Kidney glomerular epithelial cell (primary cell): ENCODE measurements at regions not wholly inside any gene's neighbourhood (a gene's known extent, or its start where the extent isn't known, plus 50 kb on each side); places are given as distances from the start of the nearest gene placed in this dataset.
"Not testable (repeated sequence)": the region's sequence is repeated elsewhere in the genome, so short reads cannot be mapped to it uniquely, and the experiment has no call there.

Experiments used
- DNase-seq: peaks from one replicate; lab custom pipeline; 2025; lab: John Stamatoyannopoulos, UW

- no peak for DNase-seq
Measured at GRCh38 chr7:108813251-108814014, 243.8 kb downstream of the DNAJB9 start.

- DNase-seq = no peak
Measured at GRCh38 chr7:108815815-108816214, 246.1 kb downstream of the DNAJB9 start.

- DNase-seq = no peak
Measured at GRCh38 chr7:108818742-108819141, 249.1 kb downstream of the DNAJB9 start.

- peak; percentile 95 for DNase-seq
Measured at GRCh38 chr7:108824840-108825580, 255.3 kb downstream of the DNAJB9 start.

GRCh38 chr7:108825581-108825909 is 255.9 kb downstream of the DNAJB9 start:
- no peak for DNase-seq

GRCh38 chr7:108836256-108836655 is 266.6 kb downstream of the DNAJB9 start:
- no peak for DNase-seq

- DNase-seq = no peak
Measured at GRCh38 chr7:108838198-108838597, 268.5 kb downstream of the DNAJB9 start.

DNA sequence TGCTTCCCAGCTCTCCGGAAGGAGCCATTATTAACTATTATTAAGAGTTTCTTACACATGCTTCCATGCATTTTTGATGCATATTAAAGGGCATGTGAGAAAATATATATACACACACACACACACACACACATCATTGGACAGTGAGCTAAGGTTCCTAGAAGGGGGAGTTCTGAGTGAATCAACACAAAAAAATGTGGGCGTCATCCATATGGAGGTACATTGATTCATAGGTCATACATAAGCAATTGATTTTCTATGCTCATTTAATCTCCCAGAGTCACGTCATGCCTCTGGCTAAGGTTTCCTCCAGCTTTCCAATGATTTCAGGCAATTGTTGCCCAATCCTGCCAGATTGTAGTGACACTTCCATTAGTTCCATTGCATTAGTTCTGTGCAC is 269.4 kb downstream of the DNAJB9 start:
- DNase-seq = no peak

GRCh38 chr7:108845951-108846350 is 276.3 kb downstream of the DNAJB9 start:
- no peak for DNase-seq

DNA sequence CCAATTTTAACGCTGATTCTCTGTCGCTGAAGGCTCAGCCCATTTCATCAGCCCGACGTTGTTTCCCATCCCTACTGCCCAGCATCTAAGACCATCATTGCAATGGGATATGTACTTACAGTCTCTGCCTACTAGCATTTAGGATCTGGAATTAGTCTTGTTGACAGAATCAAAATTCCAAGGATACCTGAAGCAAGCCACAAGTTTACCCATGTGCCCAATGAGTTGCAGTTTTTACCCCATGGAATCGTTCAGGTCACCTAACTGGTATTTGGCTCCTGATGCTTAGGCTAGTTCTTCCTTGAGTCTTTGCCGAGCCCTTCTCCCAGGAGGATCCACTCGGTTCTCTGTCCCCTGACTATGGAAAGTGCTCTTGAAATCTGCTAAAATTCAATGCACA is 276.8 kb downstream of the DNAJB9 start:
- no peak for DNase-seq

- DNase-seq = no peak
Measured at GRCh38 chr7:108848486-108848885, 278.8 kb downstream of the DNAJB9 start.

DNA sequence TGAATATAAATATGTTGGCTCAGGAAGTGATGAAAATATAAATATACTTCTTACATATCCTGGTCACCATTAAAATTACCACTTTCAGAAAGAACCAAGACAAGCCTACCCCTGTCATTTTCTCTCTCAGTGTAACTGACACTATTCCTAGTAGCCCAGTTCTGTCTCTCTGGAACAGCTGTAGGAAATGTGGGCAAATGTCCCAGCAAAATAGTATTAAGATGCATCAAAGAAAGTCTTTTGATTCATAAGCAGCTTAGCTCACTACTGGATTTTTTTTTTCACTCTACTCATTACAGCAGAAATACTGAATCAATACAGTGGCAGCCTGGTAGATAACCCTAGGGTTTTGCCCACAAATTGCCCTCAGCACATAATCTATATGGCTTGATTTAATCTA is 290.9 kb downstream of the DNAJB9 start:
- DNase-seq = no peak

GRCh38 chr7:108861071-108861470 is 291.4 kb downstream of the DNAJB9 start:
- DNase-seq = no peak

- no peak for DNase-seq
Measured at GRCh38 chr7:108863227-108863848, 293.7 kb downstream of the DNAJB9 start.

- no peak for DNase-seq
Measured at GRCh38 chr7:108869070-108869469, 299.4 kb downstream of the DNAJB9 start.

DNA sequence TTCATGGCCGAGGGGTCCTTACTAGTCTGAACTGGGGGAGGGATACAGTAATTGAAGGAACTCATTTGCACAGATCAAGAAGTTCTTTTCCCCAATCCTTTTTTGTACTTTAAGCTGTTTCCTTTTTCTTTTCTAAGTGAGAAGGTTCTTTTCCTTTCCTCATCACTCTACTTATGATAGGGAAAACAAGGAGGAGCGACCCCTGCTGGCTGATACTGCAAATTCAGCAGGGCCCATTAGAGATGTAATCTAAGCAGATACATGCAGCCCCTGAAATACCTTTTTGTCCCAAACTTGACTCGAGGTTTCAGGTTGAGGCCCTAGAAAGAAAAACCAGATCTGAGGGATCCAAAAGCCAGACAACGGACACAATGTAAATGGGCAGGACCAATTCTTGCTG is 305.5 kb downstream of the DNAJB9 start:
- DNase-seq = no peak

GRCh38 chr7:108890862-108891261 is 321.2 kb downstream of the DNAJB9 start:
- no peak for DNase-seq

GRCh38 chr7:108908456-108908855 is 338.8 kb downstream of the DNAJB9 start:
- DNase-seq = no peak

DNA sequence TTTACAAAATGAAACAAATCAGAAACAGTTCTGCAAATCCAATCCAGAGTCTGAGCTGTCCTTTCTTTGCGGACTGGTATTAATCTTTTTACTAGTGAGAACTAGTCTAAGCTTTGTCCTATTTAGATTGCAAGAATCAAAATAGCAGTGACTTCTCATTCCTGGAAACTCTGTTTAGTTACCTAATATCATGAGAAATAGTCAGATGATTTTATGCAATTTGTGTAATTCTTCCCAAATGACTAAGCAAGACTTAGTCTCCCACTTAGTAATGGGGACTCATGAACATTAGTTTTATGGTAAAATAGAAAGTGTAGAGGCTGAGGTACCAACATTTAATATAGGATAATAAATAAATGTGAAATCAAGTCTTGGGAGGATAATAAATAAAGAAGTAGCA is 341.3 kb downstream of the DNAJB9 start:
- DNase-seq = no peak

GRCh38 chr7:108920490-108920889 is 350.8 kb downstream of the DNAJB9 start:
- DNase-seq = no peak

DNA sequence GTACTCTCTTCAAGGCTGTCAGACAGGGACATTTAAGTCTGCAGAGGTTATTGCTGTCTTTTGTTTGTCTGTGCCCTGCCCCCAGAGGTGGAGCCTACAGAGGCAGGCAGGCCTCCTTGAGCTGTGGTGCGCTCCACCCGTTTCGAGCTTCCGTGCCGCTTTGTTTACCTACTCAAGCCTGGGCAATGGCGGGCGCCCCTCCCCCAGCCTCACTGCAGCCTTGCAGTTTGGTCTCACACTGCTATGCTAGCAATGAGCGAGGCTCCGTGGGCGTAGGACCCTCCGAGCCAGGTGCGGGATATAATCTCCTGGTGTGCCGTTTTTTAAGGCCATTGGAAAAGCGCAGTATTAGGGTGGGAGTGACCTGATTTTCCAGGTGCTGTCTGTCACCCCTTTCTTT is 373.4 kb downstream of the DNAJB9 start:
- not testable (repeated sequence) for DNase-seq

- DNase-seq = no peak
Measured at GRCh38 chr7:108947526-108947925, 377.9 kb downstream of the DNAJB9 start.

DNA sequence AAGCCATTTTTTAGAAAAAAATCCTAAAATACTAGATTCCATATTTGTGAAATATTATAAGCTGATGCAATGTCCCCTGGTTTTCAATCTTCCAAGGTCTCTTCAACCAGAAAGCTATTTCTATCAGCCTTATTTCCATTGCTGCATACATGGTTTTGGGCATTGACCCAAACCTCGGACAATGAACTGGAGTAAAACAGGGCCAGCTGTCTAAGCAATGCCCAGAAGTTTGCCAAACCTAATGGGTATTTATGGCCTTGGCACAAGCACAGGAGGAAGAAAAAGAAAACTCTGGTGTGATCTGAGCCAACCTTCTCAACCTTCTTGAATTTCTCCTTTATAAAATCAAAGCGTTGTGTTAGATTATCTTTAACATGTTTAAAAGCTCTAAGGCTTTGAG is 402.3 kb downstream of the DNAJB9 start:
- DNase-seq = no peak
